ENCODE measurements at regions not wholly inside any gene's neighbourhood (a gene's known extent, or its start where the extent isn't known, plus 50 kb on each side); places are given as distances from the start of the nearest gene placed in this dataset.

DNA sequence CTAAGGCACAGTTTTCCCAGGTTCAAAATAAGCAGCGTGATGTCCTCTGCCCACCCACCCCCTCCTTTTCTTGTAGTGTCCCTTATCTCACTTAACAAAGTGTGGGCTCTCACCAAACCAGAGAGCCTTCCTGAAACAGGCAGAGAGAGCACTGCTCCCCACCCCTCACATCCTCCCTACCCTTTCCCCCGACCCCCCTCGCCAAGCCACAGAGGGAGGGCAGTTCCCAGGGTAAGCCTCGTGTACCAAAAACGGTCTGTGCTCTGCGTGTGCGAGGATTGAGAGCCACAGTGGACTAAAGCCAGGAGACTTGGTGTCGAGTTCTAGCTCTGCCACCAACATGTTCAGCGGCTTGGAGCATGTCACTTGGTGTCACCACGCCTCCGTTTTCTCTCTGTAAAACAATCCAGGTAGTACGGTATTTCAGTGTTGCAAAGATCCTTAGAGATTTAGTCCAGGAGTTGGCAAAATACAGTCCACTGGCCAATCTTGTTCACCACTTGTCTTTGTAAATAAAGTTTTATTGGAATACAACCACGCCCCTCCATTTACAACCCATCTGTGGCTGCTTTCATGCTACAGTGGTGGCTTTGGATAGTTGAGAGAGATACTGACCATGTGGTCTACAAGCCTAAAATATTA lies 249.9 kb downstream of the OPA1 start:
- Mint-ChIP-seq H3K9me3 (peaks cover 12% of the 10 kb centered on the region), H3K36me3 (no peaks in the 10 kb centered on the region), H3K4me3 (peak overlapping the region; percentile 70), H3K4me1 (ENCODE audit: unreplicated experiment) (peaks cover 31% of the 10 kb centered on the region), H3K27me3 (no peaks in the 10 kb centered on the region), H3K27ac (peak overlapping the region; percentile 87)
- TF ChIP-seq, protein P1, sequence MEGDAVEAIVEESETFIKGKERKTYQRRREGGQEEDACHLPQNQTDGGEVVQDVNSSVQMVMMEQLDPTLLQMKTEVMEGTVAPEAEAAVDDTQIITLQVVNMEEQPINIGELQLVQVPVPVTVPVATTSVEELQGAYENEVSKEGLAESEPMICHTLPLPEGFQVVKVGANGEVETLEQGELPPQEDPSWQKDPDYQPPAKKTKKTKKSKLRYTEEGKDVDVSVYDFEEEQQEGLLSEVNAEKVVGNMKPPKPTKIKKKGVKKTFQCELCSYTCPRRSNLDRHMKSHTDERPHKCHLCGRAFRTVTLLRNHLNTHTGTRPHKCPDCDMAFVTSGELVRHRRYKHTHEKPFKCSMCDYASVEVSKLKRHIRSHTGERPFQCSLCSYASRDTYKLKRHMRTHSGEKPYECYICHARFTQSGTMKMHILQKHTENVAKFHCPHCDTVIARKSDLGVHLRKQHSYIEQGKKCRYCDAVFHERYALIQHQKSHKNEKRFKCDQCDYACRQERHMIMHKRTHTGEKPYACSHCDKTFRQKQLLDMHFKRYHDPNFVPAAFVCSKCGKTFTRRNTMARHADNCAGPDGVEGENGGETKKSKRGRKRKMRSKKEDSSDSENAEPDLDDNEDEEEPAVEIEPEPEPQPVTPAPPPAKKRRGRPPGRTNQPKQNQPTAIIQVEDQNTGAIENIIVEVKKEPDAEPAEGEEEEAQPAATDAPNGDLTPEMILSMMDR (conservative IDR thresholded peaks at IDR 0.05) = no peak
- no peak for DNase-seq (ENCODE audit: extremely low spot score, unreplicated experiment)

DNA sequence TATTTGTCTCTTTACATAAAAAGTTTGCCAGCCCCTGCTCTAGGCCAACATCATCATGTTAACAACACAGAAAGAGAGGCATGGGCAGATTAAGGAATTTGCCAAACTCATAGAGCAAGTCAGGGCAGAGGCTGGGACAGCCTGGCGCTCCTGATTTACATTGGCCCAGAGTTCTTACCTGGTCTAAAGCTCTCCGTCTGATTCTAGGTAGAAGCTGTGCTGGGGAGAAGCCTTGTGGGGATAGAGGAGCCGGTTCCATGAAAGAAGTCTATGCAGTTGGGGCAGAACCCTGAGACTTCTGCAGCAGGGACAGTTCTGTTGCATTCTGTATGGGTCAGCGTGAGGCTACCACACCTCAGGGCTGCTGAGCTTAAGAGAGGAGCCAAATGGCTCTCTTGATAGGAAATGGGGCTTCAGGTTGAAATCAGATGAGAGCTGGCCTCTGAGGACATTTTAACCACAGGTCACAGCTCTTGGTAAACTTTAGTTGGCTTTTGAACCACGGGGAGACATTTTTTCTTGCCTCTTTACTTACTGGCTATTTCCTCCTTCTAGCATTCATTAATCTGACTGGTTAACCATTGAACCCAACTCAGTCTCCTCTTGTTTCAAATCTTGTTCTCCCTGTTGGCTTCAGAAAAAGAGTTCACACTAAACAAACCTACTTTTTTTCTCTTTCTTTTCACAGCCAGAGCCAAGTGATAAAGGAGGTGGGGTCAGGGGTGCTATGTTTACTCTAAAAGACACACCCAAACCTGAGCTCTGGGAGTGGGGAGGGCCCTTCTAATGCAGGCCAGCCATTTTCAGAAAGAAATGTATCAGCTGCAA lies 250.7 kb downstream of the OPA1 start:
- Mint-ChIP-seq H3K27ac (peak overlapping the region; percentile 87), H3K36me3 (no peaks in the 10 kb centered on the region), H3K27me3 (no peaks in the 10 kb centered on the region), H3K4me3 (peak overlapping the region; percentile 70), H3K9me3 (peaks cover 12% of the 10 kb centered on the region), H3K4me1 (ENCODE audit: unreplicated experiment) (peaks cover 28% of the 10 kb centered on the region)
- TF ChIP-seq, protein P1 (conservative IDR thresholded peaks at IDR 0.05) = no peak
- no peak for DNase-seq (ENCODE audit: extremely low spot score, unreplicated experiment)

DNA sequence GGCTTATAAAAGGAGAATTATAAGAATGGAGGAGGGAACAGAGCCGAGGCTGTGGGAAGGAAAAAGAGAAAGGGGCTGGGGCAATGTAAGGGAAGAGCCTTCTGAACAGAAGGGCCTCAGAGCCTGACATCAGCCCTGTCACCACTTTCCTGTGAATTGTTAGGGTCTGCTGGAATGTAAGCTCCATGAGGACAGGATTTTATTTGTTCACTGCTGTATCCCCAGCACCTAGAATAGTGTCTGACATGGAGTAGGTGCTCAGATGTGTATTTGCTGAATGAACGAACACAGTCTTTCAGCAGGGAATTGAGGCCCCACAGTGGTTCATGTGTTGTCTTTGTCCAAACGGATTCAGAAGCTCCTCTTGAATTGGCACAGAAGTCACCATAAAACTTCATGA lies 251.5 kb downstream of the OPA1 start:
- peak overlapping the region; percentile 87 for H3K27ac Mint-ChIP-seq
- peaks cover 12% of the 10 kb centered on the region for H3K9me3 Mint-ChIP-seq
- no peak for DNase-seq (ENCODE audit: extremely low spot score, unreplicated experiment)
- no peaks in the 10 kb centered on the region for H3K36me3 Mint-ChIP-seq
- no peak overlapping the region for H3K4me3 Mint-ChIP-seq
- H3K4me1 Mint-ChIP-seq (ENCODE audit: unreplicated experiment) = peaks cover 28% of the 10 kb centered on the region
- no peaks in the 10 kb centered on the region for H3K27me3 Mint-ChIP-seq
- TF ChIP-seq, protein P1 (conservative IDR thresholded peaks at IDR 0.05) = no peak

DNA sequence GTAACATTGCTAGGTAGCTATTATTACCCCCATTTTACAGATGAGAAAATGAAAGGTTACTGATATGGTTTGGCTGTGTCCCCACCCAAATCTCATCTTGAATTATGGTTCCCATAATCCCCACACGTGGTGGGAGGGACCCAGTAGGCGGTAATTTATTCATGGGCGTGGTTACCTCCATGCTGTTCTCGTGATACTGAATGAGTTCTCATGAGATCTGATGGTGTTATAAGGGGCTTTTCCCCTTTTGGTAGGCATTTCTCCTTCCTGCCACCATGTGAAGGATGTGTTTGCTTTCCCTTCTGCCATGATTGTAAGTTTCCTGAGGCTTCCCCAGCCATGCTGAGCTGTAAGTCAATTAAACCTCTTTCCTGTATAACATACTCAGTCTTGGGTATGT lies 252.1 kb downstream of the OPA1 start:
- no peak for DNase-seq (ENCODE audit: extremely low spot score, unreplicated experiment)
- peaks cover 12% of the 10 kb centered on the region for H3K9me3 Mint-ChIP-seq
- H3K36me3 Mint-ChIP-seq = no peaks in the 10 kb centered on the region
- TF ChIP-seq, protein P1 (conservative IDR thresholded peaks at IDR 0.05) = no peak
- H3K4me3 Mint-ChIP-seq = no peak overlapping the region
- H3K27ac Mint-ChIP-seq = peak overlapping the region; percentile 25
- peaks cover 28% of the 10 kb centered on the region for H3K4me1 Mint-ChIP-seq (ENCODE audit: unreplicated experiment)
- H3K27me3 Mint-ChIP-seq = no peaks in the 10 kb centered on the region

DNA sequence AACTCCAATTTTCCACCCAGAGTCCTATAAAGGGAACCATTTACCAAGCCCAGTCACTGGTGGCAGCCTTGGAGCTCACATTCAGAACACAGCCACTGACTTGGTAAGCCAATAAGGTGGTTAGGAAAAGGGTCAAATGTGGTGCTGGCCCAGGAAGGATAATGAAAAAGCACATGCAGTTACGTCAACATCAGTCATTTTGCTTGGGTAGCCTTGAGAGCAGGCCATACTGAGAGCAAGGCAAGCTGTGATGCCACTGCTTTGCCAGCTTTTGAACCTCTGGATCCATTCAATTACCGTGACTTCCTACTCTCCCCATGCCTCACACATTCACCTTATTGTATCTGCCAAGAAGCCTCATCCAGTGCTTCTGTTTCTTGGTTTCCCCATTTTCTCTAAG lies 253.6 kb downstream of the OPA1 start:
- Mint-ChIP-seq H3K36me3 (no peaks in the 10 kb centered on the region), H3K27me3 (no peaks in the 10 kb centered on the region), H3K4me1 (ENCODE audit: unreplicated experiment) (peaks cover 37% of the 10 kb centered on the region), H3K4me3 (no peak overlapping the region), H3K27ac (peak overlapping the region; percentile 19), H3K9me3 (peaks cover 12% of the 10 kb centered on the region)
- DNase-seq (ENCODE audit: extremely low spot score, unreplicated experiment) = no peak
- TF ChIP-seq, protein P1 (conservative IDR thresholded peaks at IDR 0.05) = no peak
